SK-N-SH (cell line): ENCODE measurements at regions not wholly inside any gene's neighbourhood (a gene's known extent, or its start where the extent isn't known, plus 50 kb on each side); places are given as distances from the start of the nearest gene placed in this dataset.

ENCODE experiments used
- CTCF ChIA-PET: fragments of 300-600, 350-600 bp; formaldehyde crosslinking; extraction: SDS; loops from one replicate; lab custom pipeline; 2021; lab: Yijun Ruan, JAX
- POLR2A ChIA-PET: fragments of 350-600 bp; sonication (Branson Sonifier 250); formaldehyde crosslinking; extraction: SDS; loops from one replicate; lab custom pipeline; 2020; ENCODE audit warnings: antibody characterized with exemption, inconsistent platforms; lab: Yijun Ruan, JAX
- DNase-seq: peaks from one replicate; pipeline ENCODE4 v3.0.0; 2012
- H2AFZ ChIP-seq: fragments of 200-600 bp; sonication (generic); 2 replicates; pipeline ENCODE4 v1.8.1; 2016; ENCODE audit warnings: antibody characterized with exemption, mild to moderate bottlenecking, low read depth
- H3F3A ChIP-seq: fragments of 200-600 bp; sonication (generic); replicated peaks from 2 replicates; pipeline ENCODE3; 2016; ENCODE audit warnings: antibody characterized with exemption, mild to moderate bottlenecking; ENCODE audit not compliant: insufficient read depth
- H3K27ac ChIP-seq, 2 experiments: fragments of 200-500 bp in 1 of 2; fragments of 200-600 bp in 1 of 2; sonication (Bioruptor generic) in 1 of 2; sonication (generic), shearing (Covaris generic) in 1 of 2; 2 replicates each; pipeline versions ENCODE4 v1.5.1 to v1.6.1; 2014 to 2016; ENCODE audit warnings: low read depth in 2 of 2, inconsistent platforms in 1 of 2, low read length in 1 of 2, mild to moderate bottlenecking in 1 of 2, mixed read lengths in 1 of 2
- H3K27me3 ChIP-seq: fragments of 200-600 bp; sonication (generic), shearing (Covaris generic); 2 replicates; pipeline ENCODE4 v1.6.1; 2016; ENCODE audit warnings: mixed run types; ENCODE audit not compliant: insufficient read depth
- H3K36me3 ChIP-seq, 2 experiments: fragments of 200-500 bp in 1 of 2; fragments of 200-600 bp in 1 of 2; sonication (Bioruptor generic) in 1 of 2; sonication (generic) in 1 of 2; replicated peaks in 1 of 2; 2 replicates each; pipeline versions ENCODE3 to v1.5.1; 2014 to 2016; ENCODE audit warnings: low read length in 1 of 2, mild to moderate bottlenecking in 1 of 2; ENCODE audit not compliant: insufficient read depth in 2 of 2, control insufficient read depth in 1 of 2
- H3K4me1 ChIP-seq, 2 experiments: fragments of 200-500 bp in 1 of 2; fragments of 200-600 bp in 1 of 2; sonication (Bioruptor generic) in 1 of 2; sonication (generic), shearing (Covaris generic) in 1 of 2; 2 replicates each; pipeline versions ENCODE4 v1.5.1 to v1.6.1; 2014 to 2016; ENCODE audit warnings: low read depth in 1 of 2, low read length in 1 of 2, mixed run types in 1 of 2; ENCODE audit not compliant: insufficient read depth in 2 of 2, control insufficient read depth in 1 of 2
- H3K4me2 ChIP-seq: fragments of 200-600 bp; sonication (generic), shearing (Covaris generic); 2 replicates; pipeline ENCODE4 v1.6.1; 2017; ENCODE audit warnings: mixed run types
- H3K4me3 ChIP-seq, 2 experiments: fragments of 200-500 bp in 1 of 2; fragments of 200-600 bp in 1 of 2; sonication (Bioruptor generic) in 1 of 2; sonication (generic), shearing (Covaris generic) in 1 of 2; 2 replicates each; pipeline versions ENCODE4 v1.5.1 to v1.8.1; 2014 to 2016; ENCODE audit warnings: low read depth in 2 of 2, inconsistent platforms in 1 of 2, low read length in 1 of 2, mild to moderate bottlenecking in 1 of 2, mixed read lengths in 1 of 2, moderate library complexity in 1 of 2
- H3K79me2 ChIP-seq: fragments of 200-600 bp; sonication (generic); 2 replicates; pipeline ENCODE4 v1.8.1; 2017; ENCODE audit warnings: mild to moderate bottlenecking; ENCODE audit not compliant: insufficient read depth
- H3K9ac ChIP-seq: fragments of 200-600 bp; sonication (generic); 2 replicates; pipeline ENCODE4 v1.6.1; 2017; ENCODE audit warnings: mixed run types
- H3K9me2 ChIP-seq: fragments of 200-600 bp; sonication (generic); 2 replicates; pipeline ENCODE4 v1.6.1; 2017; ENCODE audit warnings: mixed run types
- H3K9me3 ChIP-seq: fragments of 200-600 bp; sonication (generic); 2 replicates; pipeline ENCODE4 v1.6.1; 2017; ENCODE audit warnings: mixed run types, mild to moderate bottlenecking, moderate library complexity
- H4K20me1 ChIP-seq: fragments of 200-600 bp; sonication (generic); 2 replicates; pipeline ENCODE4 v1.6.1; 2017; ENCODE audit warnings: mild to moderate bottlenecking, mixed run types; ENCODE audit not compliant: insufficient read depth
- FOXJ3 ChIP-seq: sonication (generic); formaldehyde crosslinking; IDR thresholded peaks from 2 replicates; pipeline ENCODE4 v1.5.1; 2020; ENCODE audit warnings: mild to moderate bottlenecking, missing genetic modification reagents
- FOXM1 ChIP-seq: IDR thresholded peaks from 2 replicates; pipeline ENCODE4 v1.4.0; 2012; ENCODE audit warnings: low read depth, mild to moderate bottlenecking
- GATA2 ChIP-seq: sonication (generic); formaldehyde crosslinking; IDR thresholded peaks from 2 replicates; pipeline ENCODE4 v1.5.0; 2020; ENCODE audit warnings: mild to moderate bottlenecking, missing genetic modification reagents
- NFIC ChIP-seq: IDR thresholded peaks from 2 replicates; pipeline ENCODE4 v1.4.0; 2012; ENCODE audit warnings: borderline replicate concordance
- NRF1 ChIP-seq: IDR thresholded peaks from 2 replicates; pipeline ENCODE4 v1.6.1; 2012; ENCODE audit warnings: low read depth, mild to moderate bottlenecking, low read length
- POLR2AphosphoS5 ChIP-seq: IDR thresholded peaks from 2 replicates; pipeline ENCODE4 v1.6.1; 2012; ENCODE audit warnings: low read depth, low read length
- SIN3A ChIP-seq: IDR thresholded peaks from 2 replicates; pipeline ENCODE4 v1.6.1; 2012; ENCODE audit warnings: low read depth, mild to moderate bottlenecking, low read length, moderate library complexity, borderline replicate concordance
- TAF1 ChIP-seq: IDR thresholded peaks from 2 replicates; pipeline ENCODE4 v1.6.1; 2012; ENCODE audit warnings: low read depth, mild to moderate bottlenecking, low read length, moderate library complexity, borderline replicate concordance
- TCF12 ChIP-seq: IDR thresholded peaks from 2 replicates; pipeline ENCODE4 v1.4.0; 2012
- WGBS: methylation state at CpG from one replicate; pipeline ENCODE4 v1.1.6; 2017; ENCODE audit warnings: low lambda C conversion rate; 5-methylcytosine and 5-hydroxymethylcytosine counted together
- TF ChIP-seq, protein P1 (sequence below): IDR thresholded peaks from 2 replicates; pipeline ENCODE4; 2012
- TF ChIP-seq, protein P2 (sequence below): IDR thresholded peaks from 2 replicates; pipeline ENCODE4 v1.4.0; 2012; ENCODE audit warnings: low read depth, borderline replicate concordance
- TF ChIP-seq, protein P3 (sequence below): fragments of 200-600 bp; sonication (generic); IDR thresholded peaks from 2 replicates; pipeline ENCODE4 v1.6.1; 2017; ENCODE audit warnings: antibody characterized with exemption, mild to moderate bottlenecking, moderate library complexity

DNA sequence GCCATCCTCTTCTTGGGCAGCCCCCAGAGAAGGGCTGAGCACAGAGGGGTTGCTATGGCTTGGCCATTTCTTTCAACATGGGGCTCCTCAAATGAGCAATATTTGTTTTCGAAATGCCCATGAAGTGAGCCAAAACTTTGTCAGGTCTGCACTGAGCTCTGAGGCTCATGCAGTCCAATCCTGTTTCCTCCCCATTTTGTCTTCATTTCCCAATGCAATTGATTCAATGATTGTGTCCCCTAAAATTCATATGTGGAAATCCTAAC is 60.6 kb upstream of the CD44 start:
- POLR2A ChIA-PET: no interaction called here
- no peaks in the 10 kb centered on the region for H3K36me3 ChIP-seq
- H3F3A ChIP-seq: peaks cover 27% of the 10 kb centered on the region
- H4K20me1 ChIP-seq: no peaks in the 10 kb centered on the region
- H2AFZ ChIP-seq: no peak overlapping the region
- peak overlapping the region in 1 of 2 experiments; percentile 68; a peak in 2 of 4 replicates for H3K27ac ChIP-seq
- no peak for DNase-seq
- WGBS: 100% methylated on average over 1 of the region's 1 CpG
- H3K9ac ChIP-seq: no peak overlapping the region
- H3K27me3 ChIP-seq: no peaks in the 10 kb centered on the region
- H3K79me2 ChIP-seq: no peaks in the 10 kb centered on the region
- peaks cover 0 to 23% of the 10 kb centered on the region in 2 experiments; a peak in 2 of 4 replicates for H3K4me1 ChIP-seq
- no peaks in the 10 kb centered on the region for H3K9me3 ChIP-seq
- H3K4me3 ChIP-seq: no peak overlapping the region
- CTCF ChIA-PET: no interaction called here
- H3K9me2 ChIP-seq: no peaks in the 10 kb centered on the region
- H3K4me2 ChIP-seq: peak overlapping the region; percentile 5; the same call in 1 of the 2 replicates
- TF ChIP-seq NFIC (no peak), TAF1 (no peak), POLR2AphosphoS5 (no peak), FOXM1 (no peak), TCF12 (no peak), GATA2 (CRISPR knock-in tag) (no peak)
- TF ChIP-seq, protein P1, sequence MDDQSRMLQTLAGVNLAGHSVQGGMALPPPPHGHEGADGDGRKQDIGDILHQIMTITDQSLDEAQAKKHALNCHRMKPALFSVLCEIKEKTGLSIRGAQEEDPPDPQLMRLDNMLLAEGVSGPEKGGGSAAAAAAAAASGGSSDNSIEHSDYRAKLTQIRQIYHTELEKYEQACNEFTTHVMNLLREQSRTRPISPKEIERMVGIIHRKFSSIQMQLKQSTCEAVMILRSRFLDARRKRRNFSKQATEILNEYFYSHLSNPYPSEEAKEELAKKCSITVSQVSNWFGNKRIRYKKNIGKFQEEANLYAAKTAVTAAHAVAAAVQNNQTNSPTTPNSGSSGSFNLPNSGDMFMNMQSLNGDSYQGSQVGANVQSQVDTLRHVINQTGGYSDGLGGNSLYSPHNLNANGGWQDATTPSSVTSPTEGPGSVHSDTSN: no peak

DNA sequence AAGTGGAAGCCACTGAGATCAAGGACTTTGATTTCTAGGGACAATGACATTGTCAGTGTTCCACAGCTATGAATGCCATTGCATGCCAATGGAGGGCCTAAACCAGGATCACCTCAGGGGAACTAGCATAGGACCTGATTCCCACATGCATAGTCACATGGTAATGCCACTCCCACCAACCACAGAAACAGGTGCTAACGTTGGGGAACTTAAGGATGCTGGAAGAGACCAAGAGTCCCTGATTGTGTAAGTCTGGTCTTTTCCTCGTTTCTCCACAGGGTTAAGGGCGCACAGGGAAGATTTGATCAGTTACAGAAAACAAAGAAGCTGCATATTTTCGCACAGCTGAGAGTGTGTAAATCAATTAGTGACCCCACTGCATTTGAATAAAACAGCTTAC is 59.4 kb upstream of the CD44 start:
- no peak overlapping the region for H3K27ac ChIP-seq
- 89% methylated on average over 4 of the region's 4 CpGs for WGBS
- no peaks in the 10 kb centered on the region for H4K20me1 ChIP-seq
- no peaks in the 10 kb centered on the region for H3K36me3 ChIP-seq
- H3K9ac ChIP-seq: no peak overlapping the region
- peaks cover 0 to 28% of the 10 kb centered on the region in 2 experiments; a peak in 2 of 4 replicates for H3K4me1 ChIP-seq
- DNase-seq: no peak
- no peak overlapping the region for H3K4me2 ChIP-seq
- TF ChIP-seq, protein P1: no peak
- TF ChIP-seq, protein P2, sequence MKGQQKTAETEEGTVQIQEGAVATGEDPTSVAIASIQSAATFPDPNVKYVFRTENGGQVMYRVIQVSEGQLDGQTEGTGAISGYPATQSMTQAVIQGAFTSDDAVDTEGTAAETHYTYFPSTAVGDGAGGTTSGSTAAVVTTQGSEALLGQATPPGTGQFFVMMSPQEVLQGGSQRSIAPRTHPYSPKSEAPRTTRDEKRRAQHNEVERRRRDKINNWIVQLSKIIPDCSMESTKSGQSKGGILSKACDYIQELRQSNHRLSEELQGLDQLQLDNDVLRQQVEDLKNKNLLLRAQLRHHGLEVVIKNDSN: no peak
- no peak for TF ChIP-seq FOXJ3 (CRISPR knock-in tag)
- no peak for TF ChIP-seq SIN3A
- TF ChIP-seq, protein P3, sequence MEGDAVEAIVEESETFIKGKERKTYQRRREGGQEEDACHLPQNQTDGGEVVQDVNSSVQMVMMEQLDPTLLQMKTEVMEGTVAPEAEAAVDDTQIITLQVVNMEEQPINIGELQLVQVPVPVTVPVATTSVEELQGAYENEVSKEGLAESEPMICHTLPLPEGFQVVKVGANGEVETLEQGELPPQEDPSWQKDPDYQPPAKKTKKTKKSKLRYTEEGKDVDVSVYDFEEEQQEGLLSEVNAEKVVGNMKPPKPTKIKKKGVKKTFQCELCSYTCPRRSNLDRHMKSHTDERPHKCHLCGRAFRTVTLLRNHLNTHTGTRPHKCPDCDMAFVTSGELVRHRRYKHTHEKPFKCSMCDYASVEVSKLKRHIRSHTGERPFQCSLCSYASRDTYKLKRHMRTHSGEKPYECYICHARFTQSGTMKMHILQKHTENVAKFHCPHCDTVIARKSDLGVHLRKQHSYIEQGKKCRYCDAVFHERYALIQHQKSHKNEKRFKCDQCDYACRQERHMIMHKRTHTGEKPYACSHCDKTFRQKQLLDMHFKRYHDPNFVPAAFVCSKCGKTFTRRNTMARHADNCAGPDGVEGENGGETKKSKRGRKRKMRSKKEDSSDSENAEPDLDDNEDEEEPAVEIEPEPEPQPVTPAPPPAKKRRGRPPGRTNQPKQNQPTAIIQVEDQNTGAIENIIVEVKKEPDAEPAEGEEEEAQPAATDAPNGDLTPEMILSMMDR: no peak
- TF ChIP-seq NRF1: no peak
- peaks cover 30% of the 10 kb centered on the region for H3F3A ChIP-seq
- POLR2A ChIA-PET: no interaction called here
- no peaks in the 10 kb centered on the region for H3K9me3 ChIP-seq
- no peaks in the 10 kb centered on the region for H3K79me2 ChIP-seq
- no peaks in the 10 kb centered on the region for H3K27me3 ChIP-seq
- no peak overlapping the region for H3K4me3 ChIP-seq
- no peaks in the 10 kb centered on the region for H3K9me2 ChIP-seq
- no peak overlapping the region for H2AFZ ChIP-seq
- CTCF ChIA-PET: interaction anchor here (1.1 kb wide), 1 partner anchor 226 kb away, joined by 4 read pairs; no protein-coding TSS in a partner anchor
